ENCODE measurements at regions not wholly inside any gene's neighbourhood (a gene's known extent, or its start where the extent isn't known, plus 50 kb on each side); places are given as distances from the start of the nearest gene placed in this dataset.

DNA sequence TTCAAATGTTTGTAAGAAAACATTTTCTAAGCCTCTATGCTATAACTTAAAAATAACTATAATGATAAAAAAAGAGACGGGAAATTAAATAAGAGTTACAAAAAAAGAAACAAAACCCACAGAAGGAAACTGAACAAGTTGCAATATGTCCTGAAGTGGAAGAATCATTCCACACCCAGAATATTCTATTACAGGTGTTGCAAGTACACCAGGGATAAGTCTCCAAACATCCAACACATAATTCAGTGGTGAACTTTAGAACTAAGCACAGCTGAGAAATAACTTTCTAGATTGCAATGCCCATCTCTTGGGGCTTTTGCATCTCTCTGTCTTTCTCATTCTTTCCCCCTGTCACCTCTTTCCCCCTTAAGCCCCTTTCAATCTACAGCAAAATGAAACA is 325.2 kb downstream of the BRINP1 start:
- DNase-seq (ENCODE audit: low spot score): no peak
- H3K4me1 Mint-ChIP-seq (ENCODE audit: low read depth): no peaks in the 10 kb centered on the region
- H3K4me3 Mint-ChIP-seq: no peak overlapping the region
- H3K9me3 Mint-ChIP-seq: no peaks in the 10 kb centered on the region
- H3K27me3 Mint-ChIP-seq (ENCODE audit: insufficient read depth): no peaks in the 10 kb centered on the region
- no peak overlapping the region for H3K27ac Mint-ChIP-seq
- no peaks in the 10 kb centered on the region for H3K36me3 Mint-ChIP-seq (ENCODE audit: low read depth)
- intact Hi-C loops (cut with micrococcal nuclease): no loop called here

DNA sequence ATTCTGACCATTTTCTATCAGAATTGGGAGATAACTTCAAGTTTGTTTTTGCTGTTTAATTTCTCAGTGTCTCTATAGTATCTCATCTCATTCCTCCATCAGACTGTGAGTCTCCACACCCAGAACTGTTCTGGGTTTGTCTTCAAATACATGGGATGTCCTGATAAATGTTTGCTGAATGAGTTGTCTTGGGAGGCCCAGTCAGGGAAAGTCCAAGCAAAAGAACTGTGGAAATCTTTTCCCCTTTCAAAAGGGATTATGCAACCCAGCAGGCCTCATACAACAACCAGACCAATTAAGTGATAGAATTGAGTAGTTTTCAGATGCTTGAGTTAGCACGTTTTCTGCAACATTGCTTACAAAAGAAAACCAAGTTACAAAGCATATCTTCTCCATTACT is 324.4 kb downstream of the BRINP1 start:
- DNase-seq (ENCODE audit: low spot score): no peak
- no peaks in the 10 kb centered on the region for H3K4me1 Mint-ChIP-seq (ENCODE audit: low read depth)
- no peak overlapping the region for H3K27ac Mint-ChIP-seq
- intact Hi-C loops (cut with micrococcal nuclease): no loop called here
- no peaks in the 10 kb centered on the region for H3K36me3 Mint-ChIP-seq (ENCODE audit: low read depth)
- H3K4me3 Mint-ChIP-seq: no peak overlapping the region
- no peaks in the 10 kb centered on the region for H3K27me3 Mint-ChIP-seq (ENCODE audit: insufficient read depth)
- no peaks in the 10 kb centered on the region for H3K9me3 Mint-ChIP-seq

DNA sequence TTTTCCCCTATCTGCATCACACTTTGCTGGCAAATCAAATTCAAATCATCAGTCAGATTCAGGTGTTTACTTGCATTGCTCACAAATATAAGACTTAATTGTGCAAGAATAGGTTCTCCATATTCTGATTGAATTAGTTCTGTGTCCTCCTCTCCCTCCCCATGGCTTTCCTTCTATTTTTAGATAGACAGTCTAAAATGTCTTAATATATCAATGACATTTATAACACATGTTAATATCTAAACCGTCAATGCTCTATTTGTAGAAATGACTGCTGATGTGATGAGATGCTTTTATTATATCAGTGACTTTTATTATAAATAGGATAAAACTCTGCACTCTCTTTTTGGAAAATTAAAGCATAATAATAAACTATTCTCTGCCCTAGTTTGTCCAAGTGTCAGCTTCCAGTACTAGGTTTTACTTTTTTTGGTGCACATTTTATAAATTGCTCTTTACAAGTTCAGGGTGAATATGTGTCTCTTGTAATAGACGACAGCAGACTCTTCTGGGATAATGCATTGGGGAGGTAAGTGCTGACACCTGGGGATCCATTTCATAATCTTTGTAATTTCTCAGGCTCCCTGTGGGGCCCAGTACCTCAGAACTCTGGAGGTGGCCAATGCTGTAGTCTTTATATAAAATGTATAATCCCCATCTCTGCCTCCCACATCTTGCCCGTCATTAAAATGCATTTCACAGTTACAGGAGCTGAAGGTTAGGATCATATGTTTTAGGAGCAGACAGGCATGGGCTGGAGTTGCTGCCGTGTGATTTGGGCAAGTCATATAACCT is 321.5 kb downstream of the BRINP1 start:
- Mint-ChIP-seq H3K4me1 (ENCODE audit: low read depth) (no peaks in the 10 kb centered on the region), H3K36me3 (ENCODE audit: low read depth) (no peaks in the 10 kb centered on the region), H3K27ac (no peak overlapping the region), H3K9me3 (no peaks in the 10 kb centered on the region), H3K4me3 (no peak overlapping the region), H3K27me3 (ENCODE audit: insufficient read depth) (no peaks in the 10 kb centered on the region)
- DNase-seq (ENCODE audit: low spot score): no peak
- intact Hi-C loops (cut with micrococcal nuclease): no loop called here

DNA sequence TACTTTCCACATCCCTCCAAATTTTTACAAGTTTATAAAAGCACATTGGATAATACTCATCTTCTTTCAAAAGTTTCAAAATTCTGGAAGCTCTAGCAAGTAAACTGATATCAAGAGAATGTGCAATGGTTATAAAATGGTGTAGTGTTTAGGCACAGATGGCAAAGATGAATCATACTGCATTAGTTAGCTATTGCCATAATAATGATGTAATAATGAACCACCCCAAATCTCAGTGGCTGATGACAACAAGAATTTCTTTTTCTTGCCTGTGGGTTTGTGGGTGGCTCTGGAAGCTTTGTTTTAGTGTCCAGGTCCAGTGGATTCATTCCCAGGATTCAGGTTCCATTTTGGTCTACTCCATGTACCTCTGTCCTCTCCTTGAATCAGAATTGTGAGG is 319.0 kb downstream of the BRINP1 start:
- no peak for DNase-seq (ENCODE audit: low spot score)
- no peaks in the 10 kb centered on the region for H3K4me1 Mint-ChIP-seq (ENCODE audit: low read depth)
- intact Hi-C loops (cut with micrococcal nuclease): no loop called here
- H3K27ac Mint-ChIP-seq: no peak overlapping the region
- no peaks in the 10 kb centered on the region for H3K36me3 Mint-ChIP-seq (ENCODE audit: low read depth)
- no peaks in the 10 kb centered on the region for H3K9me3 Mint-ChIP-seq
- no peaks in the 10 kb centered on the region for H3K27me3 Mint-ChIP-seq (ENCODE audit: insufficient read depth)
- no peak overlapping the region for H3K4me3 Mint-ChIP-seq

DNA sequence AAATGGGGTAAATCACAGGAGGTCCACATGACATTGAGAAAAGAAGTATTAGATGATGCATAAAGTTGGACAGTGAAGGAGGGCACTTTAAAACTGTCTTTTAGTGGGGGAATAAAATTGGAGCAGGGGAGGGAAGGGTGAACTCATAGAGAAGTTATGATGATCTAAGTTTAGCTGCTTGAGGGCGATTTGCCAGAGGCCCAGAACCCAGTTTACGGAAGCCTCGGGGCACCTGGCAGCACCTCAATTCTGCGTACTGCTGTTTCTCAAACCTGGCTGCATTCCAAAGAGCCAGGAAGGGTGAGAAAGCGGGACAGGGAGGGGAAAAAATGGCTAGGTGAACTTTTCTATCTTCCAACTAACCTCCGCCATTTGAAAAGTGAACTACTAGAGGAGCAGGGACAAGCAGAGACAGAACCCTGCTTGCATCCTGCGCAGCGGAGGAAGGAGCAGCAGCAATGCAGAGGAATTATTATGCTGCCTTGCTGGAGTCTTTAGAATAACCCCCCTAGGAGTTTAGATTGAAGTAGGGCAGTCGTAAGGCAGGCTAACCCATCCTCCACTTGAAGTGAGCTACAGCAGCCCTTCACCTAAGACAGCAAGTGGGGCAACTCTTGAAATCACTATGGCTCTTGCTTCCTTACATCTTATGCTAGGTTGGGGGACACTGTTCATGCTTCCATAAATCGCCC is 316.8 kb downstream of the BRINP1 start:
- H3K4me3 Mint-ChIP-seq: no peak overlapping the region
- intact Hi-C loops (cut with micrococcal nuclease): no loop called here
- no peaks in the 10 kb centered on the region for H3K4me1 Mint-ChIP-seq (ENCODE audit: low read depth)
- no peaks in the 10 kb centered on the region for H3K9me3 Mint-ChIP-seq
- H3K36me3 Mint-ChIP-seq (ENCODE audit: low read depth): no peaks in the 10 kb centered on the region
- no peak for DNase-seq (ENCODE audit: low spot score)
- H3K27ac Mint-ChIP-seq: no peak overlapping the region
- H3K27me3 Mint-ChIP-seq (ENCODE audit: insufficient read depth): no peaks in the 10 kb centered on the region

DNA sequence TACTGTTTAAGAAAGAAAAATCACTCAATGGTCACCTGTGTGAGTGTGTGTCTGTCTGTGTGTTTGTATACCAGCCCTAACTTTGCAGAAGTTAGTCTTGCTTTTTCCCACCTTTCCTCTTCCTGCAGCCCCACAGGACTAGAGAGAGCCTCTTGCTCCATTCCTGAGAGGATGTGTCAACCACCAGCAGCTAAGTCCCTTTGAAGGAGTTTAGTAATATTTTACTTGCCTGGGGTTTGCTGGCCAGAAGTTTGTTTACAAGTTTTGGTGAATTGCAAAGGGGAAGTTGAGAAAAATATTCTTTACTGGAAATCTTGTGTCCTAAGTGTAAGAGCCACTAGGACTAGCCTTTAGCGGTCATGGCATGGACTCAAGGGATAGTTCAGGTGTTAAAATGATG is 316.2 kb downstream of the BRINP1 start:
- Mint-ChIP-seq H3K27ac (no peak overlapping the region), H3K4me1 (ENCODE audit: low read depth) (no peaks in the 10 kb centered on the region), H3K36me3 (ENCODE audit: low read depth) (no peaks in the 10 kb centered on the region), H3K27me3 (ENCODE audit: insufficient read depth) (no peaks in the 10 kb centered on the region), H3K9me3 (no peaks in the 10 kb centered on the region), H3K4me3 (no peak overlapping the region)
- no peak for DNase-seq (ENCODE audit: low spot score)
- intact Hi-C loops (cut with micrococcal nuclease): no loop called here

DNA sequence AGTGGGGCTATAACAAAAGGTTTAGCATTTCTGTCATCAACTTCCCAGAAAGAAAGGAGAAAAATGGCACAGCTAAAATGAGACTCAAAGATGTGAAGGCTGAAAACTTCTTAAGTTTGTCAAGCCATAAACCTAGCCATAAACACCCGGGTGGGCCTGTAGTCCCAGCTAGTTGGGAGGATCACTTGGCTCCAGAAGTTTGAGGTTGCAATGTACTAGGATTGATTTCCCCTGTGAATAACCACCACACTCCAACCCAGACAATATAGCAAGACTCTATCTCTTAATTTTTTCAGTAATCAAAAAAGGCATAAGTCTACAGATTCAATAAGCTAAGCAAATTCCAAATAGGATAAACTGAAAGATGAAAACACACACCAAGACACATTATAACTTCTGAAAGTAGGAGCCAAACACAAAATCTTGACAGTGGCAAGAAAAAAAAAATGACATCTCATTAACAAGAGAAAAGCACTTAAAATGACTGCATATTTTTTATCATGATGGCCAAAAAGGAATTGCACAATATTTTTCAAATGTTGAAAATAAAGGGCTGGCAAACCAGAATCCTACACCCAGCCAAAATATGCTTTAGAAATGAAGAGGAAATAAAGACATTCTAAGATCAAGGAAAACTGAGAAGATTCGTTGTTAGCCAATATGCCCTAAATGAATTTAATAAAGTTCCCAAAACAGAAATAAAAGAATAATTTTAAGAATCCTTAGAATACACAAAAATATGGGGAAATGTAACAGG is 308.4 kb downstream of the BRINP1 start:
- intact Hi-C loops (cut with micrococcal nuclease): no loop called here
- Mint-ChIP-seq H3K4me1 (ENCODE audit: low read depth) (no peaks in the 10 kb centered on the region), H3K27me3 (ENCODE audit: insufficient read depth) (no peaks in the 10 kb centered on the region), H3K36me3 (ENCODE audit: low read depth) (no peaks in the 10 kb centered on the region), H3K9me3 (no peaks in the 10 kb centered on the region), H3K4me3 (no peak overlapping the region), H3K27ac (no peak overlapping the region)
- DNase-seq (ENCODE audit: low spot score): no peak

DNA sequence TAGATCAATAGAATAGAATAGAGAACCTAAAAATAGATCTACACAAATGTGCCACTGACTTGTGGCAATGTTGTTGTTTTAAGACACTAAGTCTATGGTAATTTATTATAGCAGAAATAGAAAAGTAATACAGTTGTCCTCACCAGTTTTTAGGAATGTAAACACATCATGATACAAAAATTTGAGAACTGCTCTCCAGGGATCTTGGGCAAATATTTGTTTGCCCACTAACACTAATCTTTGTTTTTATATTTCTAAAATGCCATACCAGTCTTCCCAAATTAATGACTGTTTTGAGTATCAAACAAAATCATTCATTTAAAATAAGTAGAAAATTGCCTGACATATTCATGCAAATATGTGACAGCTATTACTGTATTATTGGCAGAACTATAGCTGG is 297.6 kb downstream of the BRINP1 start:
- no peaks in the 10 kb centered on the region for H3K4me1 Mint-ChIP-seq (ENCODE audit: low read depth)
- no peak overlapping the region for H3K4me3 Mint-ChIP-seq
- intact Hi-C loops (cut with micrococcal nuclease): no loop called here
- peaks cover 6% of the 10 kb centered on the region for H3K9me3 Mint-ChIP-seq
- H3K36me3 Mint-ChIP-seq (ENCODE audit: low read depth): no peaks in the 10 kb centered on the region
- H3K27ac Mint-ChIP-seq: no peak overlapping the region
- H3K27me3 Mint-ChIP-seq (ENCODE audit: insufficient read depth): no peaks in the 10 kb centered on the region
- no peak for DNase-seq (ENCODE audit: low spot score)

DNA sequence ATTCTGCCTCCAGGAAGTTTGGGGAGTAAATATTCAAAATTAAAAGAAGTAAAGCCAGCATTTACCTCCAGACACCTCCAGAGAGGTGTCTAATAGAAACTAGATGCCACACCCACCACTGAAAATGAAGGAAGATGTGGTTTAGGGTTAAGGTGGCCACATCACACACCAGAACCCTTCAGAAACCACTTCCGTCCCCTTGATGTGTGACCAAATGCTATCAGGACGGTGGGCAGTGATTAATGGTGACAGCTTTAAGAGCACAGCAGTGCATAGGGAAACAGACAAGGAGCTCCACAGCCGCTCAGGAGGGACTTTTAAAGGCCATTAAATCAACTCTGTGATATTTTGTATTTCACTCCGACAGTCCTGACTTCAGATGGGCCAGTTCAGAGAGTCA is 295.2 kb downstream of the BRINP1 start:
- H3K4me1 Mint-ChIP-seq (ENCODE audit: low read depth): no peaks in the 10 kb centered on the region

DNA sequence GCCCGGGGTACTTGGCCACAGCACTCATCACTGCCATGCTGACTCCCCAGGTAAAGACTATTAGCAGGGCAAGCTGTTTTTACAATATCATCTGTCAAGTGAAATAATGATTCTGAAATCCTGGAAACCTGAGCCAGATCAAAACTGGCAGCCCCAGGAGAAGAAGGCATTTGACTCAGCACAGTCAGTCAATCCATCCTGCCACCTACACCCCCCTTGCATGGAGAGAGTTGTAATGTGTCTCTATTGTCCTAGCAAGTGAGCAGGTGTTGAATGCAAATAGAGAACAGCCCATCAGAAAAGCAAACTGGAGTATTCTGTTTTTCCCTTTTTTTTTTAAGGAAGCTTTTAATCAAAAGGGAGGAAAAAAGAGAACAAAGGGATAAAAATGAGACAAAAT is 291.2 kb downstream of the BRINP1 start:
- intact Hi-C loops (cut with micrococcal nuclease): no loop called here
- Mint-ChIP-seq H3K27me3 (ENCODE audit: insufficient read depth) (no peaks in the 10 kb centered on the region), H3K27ac (no peak overlapping the region), H3K9me3 (no peaks in the 10 kb centered on the region), H3K4me3 (no peak overlapping the region), H3K36me3 (ENCODE audit: low read depth) (no peaks in the 10 kb centered on the region), H3K4me1 (ENCODE audit: low read depth) (no peaks in the 10 kb centered on the region)
- DNase-seq (ENCODE audit: low spot score): no peak

More for the DNA sequence above, 295.2 kb downstream of the BRINP1 start:
- DNase-seq (ENCODE audit: low spot score): no peak
- intact Hi-C loops (cut with micrococcal nuclease): no loop called here
- Mint-ChIP-seq H3K27ac (no peak overlapping the region), H3K4me3 (no peak overlapping the region), H3K9me3 (no peaks in the 10 kb centered on the region), H3K27me3 (ENCODE audit: insufficient read depth) (no peaks in the 10 kb centered on the region), H3K36me3 (ENCODE audit: low read depth) (no peaks in the 10 kb centered on the region)

DNA sequence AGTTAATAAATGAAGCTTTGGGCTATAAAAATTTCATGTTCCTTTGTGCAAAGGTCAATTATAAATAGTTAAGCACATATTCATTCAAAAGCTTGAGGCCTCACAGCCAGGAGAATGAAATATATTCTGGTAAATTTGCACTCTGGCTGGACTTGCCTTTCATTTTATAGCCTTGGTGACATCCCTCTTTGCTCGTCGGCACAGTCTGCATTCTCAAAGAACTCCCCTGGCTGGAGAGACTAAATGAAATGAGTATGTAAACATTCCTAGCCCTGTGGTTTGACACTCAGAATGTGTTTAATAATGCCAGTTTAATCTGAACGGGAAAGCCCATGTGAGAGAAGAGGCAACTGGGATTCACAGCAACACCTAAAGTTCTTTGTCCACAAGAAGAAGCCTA is 285.6 kb downstream of the BRINP1 start:
- intact Hi-C loops (cut with micrococcal nuclease): no loop called here
- Mint-ChIP-seq H3K4me1 (ENCODE audit: low read depth) (no peaks in the 10 kb centered on the region), H3K27me3 (ENCODE audit: insufficient read depth) (no peaks in the 10 kb centered on the region), H3K27ac (no peak overlapping the region), H3K36me3 (ENCODE audit: low read depth) (no peaks in the 10 kb centered on the region), H3K4me3 (no peak overlapping the region), H3K9me3 (peaks cover 12% of the 10 kb centered on the region)
- no peak for DNase-seq (ENCODE audit: low spot score)

DNA sequence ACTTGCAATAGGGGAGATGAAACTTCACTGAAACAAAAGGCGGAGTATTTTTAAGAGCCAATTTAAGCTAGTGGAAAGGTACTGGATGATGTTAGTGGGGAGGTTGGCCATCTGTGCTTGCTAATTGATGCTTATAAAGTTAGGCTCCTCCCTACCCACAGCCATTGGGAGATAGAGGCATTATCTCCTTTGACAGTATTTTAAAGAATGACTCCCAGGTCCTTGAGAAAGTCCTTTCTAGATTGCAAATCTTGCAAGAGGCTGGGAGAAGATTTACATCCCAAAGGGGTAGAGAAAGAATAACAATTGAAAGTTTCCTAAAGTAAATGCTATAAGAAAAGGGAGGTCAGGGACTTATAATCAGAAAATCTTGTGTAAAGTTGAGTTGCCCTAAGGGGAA is 282.6 kb downstream of the BRINP1 start:
- Mint-ChIP-seq H3K4me3 (no peak overlapping the region), H3K27me3 (ENCODE audit: insufficient read depth) (no peaks in the 10 kb centered on the region), H3K4me1 (ENCODE audit: low read depth) (no peaks in the 10 kb centered on the region), H3K36me3 (ENCODE audit: low read depth) (no peaks in the 10 kb centered on the region), H3K9me3 (peaks cover 12% of the 10 kb centered on the region), H3K27ac (no peak overlapping the region)
- DNase-seq (ENCODE audit: low spot score): no peak
- intact Hi-C loops (cut with micrococcal nuclease): no loop called here

DNA sequence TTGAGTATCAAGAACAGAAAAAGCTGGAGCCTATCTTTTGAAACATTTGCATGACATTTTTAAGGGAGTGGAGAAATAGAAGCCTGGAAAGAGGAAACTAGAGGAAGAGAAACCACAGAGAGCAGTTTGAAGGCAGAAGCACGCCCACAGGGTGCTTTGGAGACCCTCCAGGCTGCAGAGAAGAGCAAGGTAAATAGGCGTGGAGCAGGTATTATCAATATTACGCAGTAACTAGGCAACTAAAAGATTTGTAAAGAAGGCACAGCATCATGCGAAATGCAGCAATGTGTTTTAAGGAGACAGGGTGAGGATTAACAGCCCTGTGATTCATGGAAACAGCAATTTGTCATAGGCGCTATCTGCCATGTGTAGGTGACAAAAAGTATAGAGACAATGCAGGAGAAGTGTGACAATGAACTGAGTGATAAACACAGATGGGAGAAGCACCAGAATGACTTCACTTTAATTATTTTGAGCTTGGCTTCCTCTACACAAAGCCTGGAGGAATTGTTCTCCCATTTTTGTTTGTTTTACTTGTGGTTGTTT is 281.2 kb downstream of the BRINP1 start:
- no peaks in the 10 kb centered on the region for H3K36me3 Mint-ChIP-seq (ENCODE audit: low read depth)
- H3K27ac Mint-ChIP-seq: no peak overlapping the region
- no peak for DNase-seq (ENCODE audit: low spot score)
- intact Hi-C loops (cut with micrococcal nuclease): no loop called here
- H3K9me3 Mint-ChIP-seq: peaks cover 12% of the 10 kb centered on the region
- no peaks in the 10 kb centered on the region for H3K27me3 Mint-ChIP-seq (ENCODE audit: insufficient read depth)
- H3K4me1 Mint-ChIP-seq (ENCODE audit: low read depth): no peaks in the 10 kb centered on the region
- no peak overlapping the region for H3K4me3 Mint-ChIP-seq

Data from activated T-helper 1 cell treated with anti-CD3 and anti-CD28 coated beads, Interleukin-12 subunit alpha, Interleukin-12 subunit beta, Interleukin-2, Interleukin-4 antibody, amounts not matched to agents 30 ng/mL and 10 ng/mL and 1 ng/mL, durations not matched to agents 14 hours and 24 hours and 36 hours (primary cell).